ENCODE measurements at regions not wholly inside any gene's neighbourhood (a gene's known extent, or its start where the extent isn't known, plus 50 kb on each side); places are given as distances from the start of the nearest gene placed in this dataset.

GRCh38 chr22:34036931-34037330, 116.7 kb upstream of the LARGE1 start:
- TF ChIP-seq POLR2A (IDR thresholded peaks at IDR 0.05) (no peak), CTCF (IDR thresholded peaks at IDR 0.05) (no peak), POLR2AphosphoS5 (IDR thresholded peaks at IDR 0.05) (no peak), EP300 (IDR thresholded peaks at IDR 0.05) (no peak)
- H3K27ac ChIP-seq: no peak overlapping the region
- no peaks in the 10 kb centered on the region for H3K36me3 ChIP-seq
- no peak for DNase-seq
- WGBS, 2 donors: 48 to 62% methylated on average over 2 of the region's 2 CpGs
- no peaks in the 10 kb centered on the region for H3K9me3 ChIP-seq
- H3K4me1 ChIP-seq: no peaks in the 10 kb centered on the region
- H3K27me3 ChIP-seq: no peaks in the 10 kb centered on the region
- intact Hi-C loops (cut with DNase I): no loop called here
- no peak overlapping the region for H3K4me3 ChIP-seq

GRCh38 chr22:34038801-34039555, 118.7 kb upstream of the LARGE1 start:
- no peak for DNase-seq
- Histone ChIP-seq H3K9me3 (no peaks in the 10 kb centered on the region), H3K36me3 (no peaks in the 10 kb centered on the region), H3K4me3 (no peak overlapping the region), H3K27ac (no peak overlapping the region), H3K4me1 (no peaks in the 10 kb centered on the region), H3K27me3 (no peaks in the 10 kb centered on the region)
- intact Hi-C loops (cut with DNase I): no loop called here
- WGBS, 2 donors: 25 to 66% methylated on average over 11 of the region's 11 CpGs
- TF ChIP-seq POLR2A (IDR thresholded peaks at IDR 0.05) (no peak), POLR2AphosphoS5 (IDR thresholded peaks at IDR 0.05) (no peak), CTCF (IDR thresholded peaks at IDR 0.05) (no peak), EP300 (IDR thresholded peaks at IDR 0.05) (no peak)

GRCh38 chr22:34045311-34045710, 125.0 kb upstream of the LARGE1 start:
- no peak for TF ChIP-seq POLR2AphosphoS5 (IDR thresholded peaks at IDR 0.05)
- no peak for TF ChIP-seq EP300 (IDR thresholded peaks at IDR 0.05)
- no peak for TF ChIP-seq POLR2A (IDR thresholded peaks at IDR 0.05)
- no peak for TF ChIP-seq CTCF (IDR thresholded peaks at IDR 0.05)
- Histone ChIP-seq H3K27ac (no peak overlapping the region), H3K36me3 (no peaks in the 10 kb centered on the region), H3K4me1 (no peaks in the 10 kb centered on the region), H3K9me3 (no peaks in the 10 kb centered on the region), H3K4me3 (no peak overlapping the region), H3K27me3 (no peaks in the 10 kb centered on the region)
- 73 to 82% methylated on average over 4 of the region's 4 CpGs for WGBS, 2 donors
- DNase-seq: no peak
- intact Hi-C loops (cut with DNase I): no loop called here

- Histone ChIP-seq H3K9me3 (peaks cover 0 to 12% (median 9%) of the 10 kb centered on the region in 4 donors), H3K27ac (no peak overlapping the region), H3K4me3 (no peak overlapping the region), H3K27me3 (no peaks in the 10 kb centered on the region), H3K36me3 (no peaks in the 10 kb centered on the region), H3K4me1 (no peaks in the 10 kb centered on the region)
- TF ChIP-seq POLR2A (IDR thresholded peaks at IDR 0.05): no peak
- no peak for TF ChIP-seq POLR2AphosphoS5 (IDR thresholded peaks at IDR 0.05)
- TF ChIP-seq EP300 (IDR thresholded peaks at IDR 0.05): no peak
- no peak for TF ChIP-seq CTCF (IDR thresholded peaks at IDR 0.05)
- WGBS, 2 donors: 17 to 46% methylated on average over 3 of the region's 3 CpGs
- no peak for DNase-seq
- intact Hi-C loops (cut with DNase I): no loop called here
Observed at GRCh38 chr22:34055525-34056200, 135.4 kb upstream of the LARGE1 start.
